HG03378 (cell line): ENCODE measurements at regions not wholly inside any gene's neighbourhood (a gene's known extent, or its start where the extent isn't known, plus 50 kb on each side); places are given as distances from the start of the nearest gene placed in this dataset.

Experiments
- ATAC-seq: cut with Tn5 transposase; IDR thresholded peaks from one replicate; pipeline ENCODE4 v1.9.1; 2021; ENCODE audit warnings: mild to moderate bottlenecking, moderate library complexity; ENCODE audit not compliant: unreplicated experiment

- no peak for ATAC-seq
Observed at GRCh38 chr6:47934023-47934422, 152.2 kb downstream of the OPN5 start.

- ATAC-seq: no peak
Observed at GRCh38 chr6:47932575-47932974, 150.7 kb downstream of the OPN5 start.

- no peak for ATAC-seq
Observed at GRCh38 chr6:47924001-47924400, 142.2 kb downstream of the OPN5 start.

GRCh38 chr6:47922391-47922790, 140.6 kb downstream of the OPN5 start:
- ATAC-seq: no peak

GRCh38 chr6:47919875-47920274, 138.0 kb downstream of the OPN5 start:
- no peak for ATAC-seq

- ATAC-seq: no peak
Observed at GRCh38 chr6:47917811-47918210, 136.0 kb downstream of the OPN5 start.

- no peak for ATAC-seq
Observed at GRCh38 chr6:47917202-47917601, 135.4 kb downstream of the OPN5 start.

GRCh38 chr6:47915017-47915416, 133.2 kb downstream of the OPN5 start:
- ATAC-seq: no peak

- ATAC-seq: no peak
Observed at GRCh38 chr6:47908271-47908670, 126.4 kb downstream of the OPN5 start.

GRCh38 chr6:47905717-47906116, 123.9 kb downstream of the OPN5 start:
- ATAC-seq: no peak

- ATAC-seq: no peak
Observed at GRCh38 chr6:47897247-47897646, 115.4 kb downstream of the OPN5 start.

- no peak for ATAC-seq
Observed at GRCh38 chr6:47890326-47890875, 108.6 kb downstream of the OPN5 start.

GRCh38 chr6:47879015-47879414, 97.2 kb downstream of the OPN5 start:
- no peak for ATAC-seq
